H1 (cell line): ENCODE measurements at regions not wholly inside any gene's neighbourhood (a gene's known extent, or its start where the extent isn't known, plus 50 kb on each side); places are given as distances from the start of the nearest gene placed in this dataset.

Source experiments
- GABPA ChIP-seq: IDR thresholded peaks from 2 replicates; pipeline ENCODE4 v1.6.1; 2011; ENCODE audit warnings: mild to moderate bottlenecking, low read length, moderate library complexity, borderline replicate concordance; ENCODE audit not compliant: insufficient read depth
- HDAC2 ChIP-seq, 2 experiments: fragments of 300-600 bp in 1 of 2; sonication (generic) in 1 of 2; IDR thresholded peaks; 2 replicates each; pipeline ENCODE4 v1.6.1; 2011 to 2012; ENCODE audit warnings: low read depth in 2 of 2, low read length in 2 of 2, mild to moderate bottlenecking in 2 of 2, moderate library complexity in 2 of 2, borderline replicate concordance in 1 of 2, inconsistent platforms in 1 of 2

- no peak for TF ChIP-seq HDAC2 (IDR thresholded peaks at IDR 0.05; ENCODE audit: borderline replicate concordance in 1 of 2, low read depth in 2 of 2, low read length in 2 of 2)
- no peak for TF ChIP-seq GABPA
Measured at GRCh38 chr7:121575194-121575765, 179.2 kb upstream of the FAM3C start (continued).
